Peyer's patch (tissue), 4 donors: ENCODE measurements at regions not wholly inside any gene's neighbourhood (a gene's known extent, or its start where the extent isn't known, plus 50 kb on each side); places are given as distances from the start of the nearest gene placed in this dataset.

Source experiments
- POLR2A ChIP-seq, 2 donors: fragments of 450-650 bp; IDR thresholded peaks; one replicate each; pipeline ENCODE4 v1.5.1; 2017; ENCODE audit warnings: antibody characterized with exemption in 2 of 2, mild to moderate bottlenecking in 2 of 2, moderate library complexity in 2 of 2
- TF ChIP-seq, protein P1 (sequence below), 6 experiments: fragments of 450-650 bp in 4 of 6; fragments of 200-600 bp in 2 of 6; sonication (generic) in 1 of 6; IDR thresholded peaks; one replicate each; pipeline ENCODE4 v1.5.1; 2017 to 2019; ENCODE audit warnings: antibody characterized with exemption in 6 of 6, mild to moderate bottlenecking in 3 of 6, moderate library complexity in 1 of 6

DNA sequence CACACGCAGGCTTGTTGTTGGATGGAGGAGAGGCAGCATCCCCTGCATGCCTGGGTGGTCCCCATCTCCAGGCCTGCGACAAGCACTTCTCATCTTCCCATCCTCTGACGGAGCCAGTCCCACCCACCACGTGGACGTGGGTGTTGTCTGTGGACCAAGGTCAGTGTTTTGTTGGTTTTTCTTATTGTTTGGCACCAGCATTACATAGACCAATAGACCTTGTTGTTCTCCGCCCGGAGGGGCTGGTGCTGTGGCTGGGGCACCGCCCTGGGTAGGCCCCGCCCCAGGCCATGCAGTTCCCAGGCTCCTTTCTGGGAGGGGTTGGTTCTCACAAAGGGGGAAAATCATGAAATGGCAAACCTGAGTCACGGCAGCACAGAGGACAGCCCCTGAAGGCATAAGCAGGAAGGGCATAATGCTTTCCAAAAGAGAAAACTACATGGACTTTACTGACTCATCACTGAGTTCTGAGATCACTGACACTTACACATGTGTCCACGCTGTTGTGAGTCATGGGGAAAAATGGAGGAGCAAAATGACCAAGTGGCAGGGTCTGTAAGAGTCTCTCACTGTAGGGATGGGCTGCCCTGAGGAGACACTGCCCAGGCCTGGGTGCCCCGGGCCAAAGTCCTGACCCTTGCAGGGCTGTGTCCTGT, 90.8 kb downstream of the THBS2 start:
- TF ChIP-seq, protein P1, sequence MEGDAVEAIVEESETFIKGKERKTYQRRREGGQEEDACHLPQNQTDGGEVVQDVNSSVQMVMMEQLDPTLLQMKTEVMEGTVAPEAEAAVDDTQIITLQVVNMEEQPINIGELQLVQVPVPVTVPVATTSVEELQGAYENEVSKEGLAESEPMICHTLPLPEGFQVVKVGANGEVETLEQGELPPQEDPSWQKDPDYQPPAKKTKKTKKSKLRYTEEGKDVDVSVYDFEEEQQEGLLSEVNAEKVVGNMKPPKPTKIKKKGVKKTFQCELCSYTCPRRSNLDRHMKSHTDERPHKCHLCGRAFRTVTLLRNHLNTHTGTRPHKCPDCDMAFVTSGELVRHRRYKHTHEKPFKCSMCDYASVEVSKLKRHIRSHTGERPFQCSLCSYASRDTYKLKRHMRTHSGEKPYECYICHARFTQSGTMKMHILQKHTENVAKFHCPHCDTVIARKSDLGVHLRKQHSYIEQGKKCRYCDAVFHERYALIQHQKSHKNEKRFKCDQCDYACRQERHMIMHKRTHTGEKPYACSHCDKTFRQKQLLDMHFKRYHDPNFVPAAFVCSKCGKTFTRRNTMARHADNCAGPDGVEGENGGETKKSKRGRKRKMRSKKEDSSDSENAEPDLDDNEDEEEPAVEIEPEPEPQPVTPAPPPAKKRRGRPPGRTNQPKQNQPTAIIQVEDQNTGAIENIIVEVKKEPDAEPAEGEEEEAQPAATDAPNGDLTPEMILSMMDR (IDR thresholded peaks at IDR 0.05): no peak
- no peak for TF ChIP-seq POLR2A (IDR thresholded peaks at IDR 0.05)
